AG04450 (cell line): ENCODE measurements at regions not wholly inside any gene's neighbourhood (a gene's known extent, or its start where the extent isn't known, plus 50 kb on each side); places are given as distances from the start of the nearest gene placed in this dataset.

Source experiments
- CTCF ChIA-PET: fragments of 300-600, 350-600 bp; formaldehyde crosslinking; extraction: SDS; loops from one replicate; lab custom pipeline; 2022; ENCODE audit warnings: antibody characterized with exemption, inconsistent platforms; lab: Charles Lee
- POLR2A ChIA-PET: fragments of 350-600 bp; formaldehyde crosslinking; extraction: SDS; loops from one replicate; lab custom pipeline; 2021; ENCODE audit warnings: antibody characterized with exemption, inconsistent platforms; lab: Yijun Ruan, JAX
- DNase-seq: peaks from one replicate; pipeline ENCODE4 v3.0.0-alpha.2; 2011; ENCODE audit warnings: low read depth, low spot score
- H3K27ac ChIP-seq: one replicate; pipeline ENCODE4 v1.5.1; 2012; ENCODE audit warnings: low read depth, low read length, control low read depth
- H3K27me3 ChIP-seq: one replicate; pipeline ENCODE4 v1.6.0; 2012; ENCODE audit warnings: low read length; ENCODE audit not compliant: control insufficient read depth, insufficient read depth
- H3K4me3 ChIP-seq: 2 replicates; pipeline ENCODE4 v1.5.1; 2011; ENCODE audit warnings: mild to moderate bottlenecking, low read depth, low read length, control low read depth
- H3K9me3 ChIP-seq: 2 replicates; pipeline ENCODE4 v1.5.1; 2012; ENCODE audit warnings: low read length; ENCODE audit not compliant: control insufficient read depth, insufficient read depth
- TF ChIP-seq, protein P1 (sequence below): IDR thresholded peaks from 2 replicates; pipeline ENCODE4 v1.5.1; 2011; ENCODE audit warnings: low read depth, low read length, control low read depth, inconsistent platforms

DNA sequence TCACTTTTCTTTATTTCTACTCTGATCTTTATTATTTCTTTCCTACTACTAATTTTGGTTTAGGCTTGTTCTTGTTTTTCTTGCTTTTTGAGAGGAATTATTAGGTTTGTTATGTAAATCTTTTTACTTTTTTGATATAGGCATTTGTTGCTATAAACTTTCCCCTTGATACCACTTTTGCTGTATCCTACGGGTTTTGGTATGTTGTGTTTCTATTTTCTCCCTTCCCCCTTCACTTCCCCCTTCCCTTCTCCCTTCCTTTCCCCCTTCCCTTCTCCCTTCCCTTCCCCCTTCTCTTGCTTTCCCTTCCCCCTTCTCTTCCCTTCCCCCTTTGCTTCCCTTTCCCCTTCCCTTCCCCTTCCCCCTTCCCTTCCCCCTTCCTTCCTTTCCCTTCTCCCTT lies 529.6 kb downstream of the RAB38 start:
- DNase-seq = no peak
- CTCF ChIA-PET = no interaction called here
- Histone ChIP-seq H3K27ac (no peak overlapping the region), H3K27me3 (no peaks in the 10 kb centered on the region), H3K4me3 (no peak overlapping the region), H3K9me3 (no peaks in the 10 kb centered on the region)
- POLR2A ChIA-PET = no interaction called here
- TF ChIP-seq, protein P1, sequence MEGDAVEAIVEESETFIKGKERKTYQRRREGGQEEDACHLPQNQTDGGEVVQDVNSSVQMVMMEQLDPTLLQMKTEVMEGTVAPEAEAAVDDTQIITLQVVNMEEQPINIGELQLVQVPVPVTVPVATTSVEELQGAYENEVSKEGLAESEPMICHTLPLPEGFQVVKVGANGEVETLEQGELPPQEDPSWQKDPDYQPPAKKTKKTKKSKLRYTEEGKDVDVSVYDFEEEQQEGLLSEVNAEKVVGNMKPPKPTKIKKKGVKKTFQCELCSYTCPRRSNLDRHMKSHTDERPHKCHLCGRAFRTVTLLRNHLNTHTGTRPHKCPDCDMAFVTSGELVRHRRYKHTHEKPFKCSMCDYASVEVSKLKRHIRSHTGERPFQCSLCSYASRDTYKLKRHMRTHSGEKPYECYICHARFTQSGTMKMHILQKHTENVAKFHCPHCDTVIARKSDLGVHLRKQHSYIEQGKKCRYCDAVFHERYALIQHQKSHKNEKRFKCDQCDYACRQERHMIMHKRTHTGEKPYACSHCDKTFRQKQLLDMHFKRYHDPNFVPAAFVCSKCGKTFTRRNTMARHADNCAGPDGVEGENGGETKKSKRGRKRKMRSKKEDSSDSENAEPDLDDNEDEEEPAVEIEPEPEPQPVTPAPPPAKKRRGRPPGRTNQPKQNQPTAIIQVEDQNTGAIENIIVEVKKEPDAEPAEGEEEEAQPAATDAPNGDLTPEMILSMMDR = no peak

DNA sequence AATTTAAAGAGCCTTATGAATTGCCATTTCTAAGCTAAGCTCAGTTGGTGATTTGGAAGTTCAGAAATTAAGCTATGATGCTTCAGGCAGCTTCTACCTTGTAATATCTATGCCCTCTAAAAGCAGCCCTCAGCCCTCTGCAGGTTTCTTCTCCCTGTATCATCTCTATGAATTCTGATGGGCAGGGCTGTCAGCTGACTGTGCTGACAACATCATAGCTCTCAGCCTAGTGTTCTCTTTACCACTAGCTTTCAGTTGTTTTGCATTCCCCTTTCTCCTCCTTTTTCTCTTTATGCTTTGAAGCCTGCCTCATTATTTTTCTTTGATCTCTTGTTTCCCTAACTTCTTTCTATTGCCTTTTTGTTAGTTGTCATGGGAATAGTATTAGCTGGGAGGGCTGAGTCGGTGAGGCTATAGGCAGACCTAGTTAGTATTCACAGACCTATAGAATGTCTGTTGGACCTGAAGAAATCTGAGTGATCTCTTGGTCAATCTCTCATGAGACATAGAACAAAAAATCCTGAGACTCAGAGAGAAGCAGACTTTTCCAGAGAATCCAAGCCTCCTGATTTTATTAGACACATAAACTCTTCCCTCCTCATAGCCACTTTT lies 535.4 kb downstream of the RAB38 start:
- Histone ChIP-seq H3K27me3 (no peaks in the 10 kb centered on the region), H3K27ac (no peak overlapping the region), H3K9me3 (no peaks in the 10 kb centered on the region), H3K4me3 (no peak overlapping the region)
- TF ChIP-seq, protein P1 = no peak
- ChIA-PET POLR2A (no interaction called here), CTCF (no interaction called here)
- DNase-seq = no peak

DNA sequence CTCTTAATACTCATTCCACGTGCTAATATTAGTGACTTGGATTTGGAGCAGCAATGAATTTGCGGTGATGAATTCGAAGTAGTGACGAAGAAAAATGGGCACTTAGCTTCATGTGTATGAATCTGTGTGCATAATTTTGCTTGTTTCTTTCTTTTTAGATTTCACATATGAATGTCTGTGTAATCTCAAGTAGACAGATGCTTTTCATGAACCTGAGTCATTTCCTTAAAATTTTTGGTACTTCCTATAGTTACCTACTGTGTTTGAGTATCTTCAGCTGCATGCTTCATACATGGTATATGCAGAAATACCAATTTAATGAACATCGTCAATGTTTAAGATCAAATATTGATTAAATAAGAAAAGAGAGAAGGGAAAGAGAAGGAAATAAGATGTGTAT lies 540.2 kb downstream of the RAB38 start:
- no peaks in the 10 kb centered on the region for H3K27me3 ChIP-seq
- ChIA-PET CTCF (no interaction called here), POLR2A (no interaction called here)
- TF ChIP-seq, protein P1 = no peak
- no peak overlapping the region for H3K4me3 ChIP-seq
- no peak overlapping the region for H3K27ac ChIP-seq
- no peak for DNase-seq
- H3K9me3 ChIP-seq = no peaks in the 10 kb centered on the region

DNA sequence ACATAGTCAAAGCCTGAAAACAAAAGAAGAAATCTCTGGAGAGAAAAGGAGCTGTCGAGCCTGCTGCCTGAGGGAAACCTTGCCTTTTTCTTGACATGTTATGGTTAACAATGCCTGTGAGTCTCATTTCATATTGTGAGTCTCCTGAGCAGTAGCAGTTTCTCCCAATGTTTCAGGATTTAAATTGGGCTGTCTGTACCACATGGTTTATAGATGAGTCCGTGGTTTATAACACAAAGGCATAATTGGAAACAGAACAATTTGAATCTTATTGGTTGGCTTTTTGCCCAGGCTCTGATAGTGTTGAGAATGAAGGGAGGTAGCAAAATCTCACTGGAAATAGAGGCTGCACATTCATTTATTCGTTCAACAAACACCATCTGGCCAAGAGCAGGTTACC lies 540.9 kb downstream of the RAB38 start:
- H3K4me3 ChIP-seq = no peak overlapping the region
- no peak overlapping the region for H3K27ac ChIP-seq
- no peak for DNase-seq
- TF ChIP-seq, protein P1 = no peak
- POLR2A ChIA-PET = no interaction called here
- H3K9me3 ChIP-seq = no peaks in the 10 kb centered on the region
- no peaks in the 10 kb centered on the region for H3K27me3 ChIP-seq
- CTCF ChIA-PET = no interaction called here

DNA sequence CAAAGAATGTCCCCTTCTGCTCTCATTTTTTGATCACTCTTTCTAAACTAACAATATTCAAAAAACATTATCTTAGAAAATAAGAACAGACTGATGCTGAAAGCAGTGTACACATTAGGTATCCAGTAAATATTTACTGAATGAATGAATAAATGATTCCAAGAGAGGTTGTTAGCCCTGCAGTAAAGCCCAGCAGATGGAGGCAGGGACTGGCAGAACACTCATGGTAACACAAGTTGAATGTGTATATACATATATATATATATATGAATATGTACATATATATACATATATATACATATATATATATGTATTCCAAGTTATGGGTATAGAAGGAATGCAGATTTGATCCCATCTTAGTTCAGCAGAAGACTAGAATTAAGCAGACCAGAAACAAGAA lies 546.3 kb downstream of the RAB38 start:
- TF ChIP-seq, protein P1 = no peak
- H3K9me3 ChIP-seq = no peaks in the 10 kb centered on the region
- H3K27ac ChIP-seq = no peak overlapping the region
- H3K4me3 ChIP-seq = no peak overlapping the region
- H3K27me3 ChIP-seq = no peaks in the 10 kb centered on the region
- no peak for DNase-seq
- CTCF ChIA-PET = no interaction called here
- POLR2A ChIA-PET = no interaction called here
